ENCODE measurements at regions not wholly inside any gene's neighbourhood (a gene's known extent, or its start where the extent isn't known, plus 50 kb on each side); places are given as distances from the start of the nearest gene placed in this dataset.
"Not testable (repeated sequence)": the region's sequence is repeated elsewhere in the genome, so short reads cannot be mapped to it uniquely, and the experiment has no call there.

- not testable (repeated sequence) for TF ChIP-seq EZH2phosphoT487 (IDR thresholded peaks at IDR 0.05; ENCODE audit: borderline replicate concordance, low read length); CTCF (conservative IDR thresholded peaks at IDR 0.05; ENCODE audit: low read depth, low read length)
These were observed 435.8 kb upstream of the DEFB115 start for GRCh38 chr20:30821615-30822014.

Data from PC-3 (cell line).